ENCODE measurements at regions not wholly inside any gene's neighbourhood (a gene's known extent, or its start where the extent isn't known, plus 50 kb on each side); places are given as distances from the start of the nearest gene placed in this dataset.
"Not testable (repeated sequence)": the region's sequence is repeated elsewhere in the genome, so short reads cannot be mapped to it uniquely, and the experiment has no call there.

GRCh38 chr12:9415898-9416297 lies 191.8 kb downstream of the KLRB1 start:
- not testable (repeated sequence) for TF ChIP-seq ZNF331 (CRISPR knock-in tag; IDR thresholded peaks at IDR 0.05; ENCODE audit: low read depth); CTCF (conservative IDR thresholded peaks at IDR 0.05; ENCODE audit: low read depth in 2 of 2); POLR2AphosphoS5 (IDR thresholded peaks at IDR 0.05; ENCODE audit: low read depth); EZH2 (IDR thresholded peaks at IDR 0.05; ENCODE audit: low read depth, unreplicated experiment); REST (IDR thresholded peaks at IDR 0.05; ENCODE audit: unreplicated experiment); EZH2phosphoT487 (IDR thresholded peaks at IDR 0.05; ENCODE audit: unreplicated experiment)

Data from GM23338 (cell line).